IgD-negative memory B cell (primary cell): ENCODE measurements at regions not wholly inside any gene's neighbourhood (a gene's known extent, or its start where the extent isn't known, plus 50 kb on each side); places are given as distances from the start of the nearest gene placed in this dataset.
"Not testable (repeated sequence)": the region's sequence is repeated elsewhere in the genome, so short reads cannot be mapped to it uniquely, and the experiment has no call there.

Experiments used
- H3K27ac Mint-ChIP-seq, 3 donors: one replicate each; pipeline ENCODE4 v1.8.0; 2020 to 2022; ENCODE audit warnings: mild to moderate bottlenecking in 3 of 3, mixed read lengths in 3 of 3, moderate library complexity in 1 of 3
- H3K27me3 Mint-ChIP-seq: one replicate; pipeline ENCODE4 v1.8.0; 2021; ENCODE audit warnings: mixed read lengths
- H3K36me3 Mint-ChIP-seq: one replicate; pipeline ENCODE4 v1.8.0; 2020; ENCODE audit warnings: mild to moderate bottlenecking, mixed read lengths
- H3K4me1 Mint-ChIP-seq, 3 donors: one replicate each; pipeline ENCODE4 v1.8.0; 2020 to 2022; ENCODE audit warnings: mixed read lengths in 3 of 3, mild to moderate bottlenecking in 1 of 3
- H3K4me3 Mint-ChIP-seq, 4 donors: one replicate each; pipeline ENCODE4 v1.8.0; 2020 to 2022; ENCODE audit warnings: mild to moderate bottlenecking in 4 of 4, mixed read lengths in 4 of 4, moderate library complexity in 3 of 4
- H3K9me3 Mint-ChIP-seq, 3 donors: one replicate each; pipeline ENCODE4 v1.8.0; 2020 to 2021; ENCODE audit warnings: mixed read lengths in 3 of 3, mild to moderate bottlenecking in 1 of 3

DNA sequence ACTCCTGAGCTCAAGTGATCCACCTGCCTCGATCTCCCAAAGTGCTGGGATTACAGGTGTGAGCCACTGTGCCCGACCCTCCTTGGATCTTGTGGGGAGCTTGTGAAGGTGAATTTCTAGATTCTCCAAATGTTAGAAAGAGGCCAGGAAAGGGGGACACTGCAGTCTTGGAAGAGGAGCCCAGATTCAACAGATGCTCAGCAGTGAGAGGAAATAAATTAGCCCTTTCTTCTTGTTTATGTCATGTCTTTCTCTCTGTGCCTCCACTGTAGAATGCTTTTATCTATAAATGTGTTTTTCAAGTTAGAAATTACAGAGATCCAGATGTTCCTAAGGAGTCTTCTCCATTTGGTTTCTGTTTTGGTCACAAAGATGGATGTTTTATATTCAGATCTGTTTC lies 346.6 kb upstream of the KAZN start:
- H3K27ac Mint-ChIP-seq, result no peak overlapping the region
- H3K4me3 Mint-ChIP-seq, result no peak overlapping the region
- H3K4me1 Mint-ChIP-seq, result peaks cover 6 to 12% (median 11%) of the 10 kb centered on the region in 3 donors
- peaks cover 0 to 2% (median 1%) of the 10 kb centered on the region in 3 donors for H3K9me3 Mint-ChIP-seq
- peaks cover 9% of the 10 kb centered on the region for H3K27me3 Mint-ChIP-seq
- no peaks in the 10 kb centered on the region for H3K36me3 Mint-ChIP-seq

DNA sequence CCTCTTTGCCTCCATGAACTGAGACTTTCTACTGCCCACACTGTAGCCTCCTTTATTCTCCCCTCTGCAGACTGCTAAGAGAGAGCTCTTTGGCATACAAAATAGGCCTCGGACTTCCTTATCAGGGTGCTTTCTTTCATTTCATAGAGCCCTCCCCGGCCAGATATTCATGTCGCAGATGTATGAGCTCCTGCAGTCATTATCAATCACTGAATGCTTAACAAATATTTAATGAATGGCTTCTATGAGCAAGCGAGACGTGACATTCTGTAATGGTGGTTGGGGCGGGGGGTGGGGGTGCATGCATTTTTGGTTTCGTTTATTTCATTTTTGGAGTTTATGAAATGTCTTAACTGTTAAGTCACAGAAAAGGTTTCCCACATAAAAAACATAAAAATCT lies 344.8 kb upstream of the KAZN start:
- peaks cover 6 to 12% (median 11%) of the 10 kb centered on the region in 3 donors for H3K4me1 Mint-ChIP-seq
- no peaks in the 10 kb centered on the region for H3K36me3 Mint-ChIP-seq
- H3K27ac Mint-ChIP-seq, result no peak overlapping the region
- H3K4me3 Mint-ChIP-seq, result peak overlapping the region in 2 of 4 donors; percentile 17 to 25
- H3K27me3 Mint-ChIP-seq, result peaks cover 9% of the 10 kb centered on the region
- H3K9me3 Mint-ChIP-seq, result peaks cover 0 to 2% (median 0%) of the 10 kb centered on the region in 3 donors

DNA sequence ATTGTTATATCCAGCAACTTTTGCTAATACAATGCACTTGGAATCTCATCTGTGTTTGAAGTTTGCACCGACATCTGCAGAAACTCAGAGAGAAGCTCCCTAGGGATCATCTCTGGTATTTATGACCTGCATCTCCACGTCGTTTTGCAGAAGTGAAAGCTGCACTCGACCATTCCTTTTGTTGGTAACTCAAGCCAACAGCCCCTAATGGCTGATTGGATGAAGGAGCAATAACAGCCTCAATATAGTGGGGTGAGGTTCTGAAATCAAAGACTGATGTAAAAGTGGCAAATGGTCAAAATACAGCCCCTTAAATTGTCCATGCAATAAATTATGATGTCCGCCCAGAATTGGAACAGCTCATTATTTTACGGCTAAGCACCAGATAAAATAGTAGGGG lies 344.2 kb upstream of the KAZN start:
- H3K27ac Mint-ChIP-seq, result no peak overlapping the region
- H3K9me3 Mint-ChIP-seq, result peaks cover 0 to 2% (median 0%) of the 10 kb centered on the region in 3 donors
- peak overlapping the region in 1 of 4 donors; percentile 83 for H3K4me3 Mint-ChIP-seq
- H3K4me1 Mint-ChIP-seq, result peaks cover 6 to 12% (median 11%) of the 10 kb centered on the region in 3 donors
- no peaks in the 10 kb centered on the region for H3K36me3 Mint-ChIP-seq
- H3K27me3 Mint-ChIP-seq, result peaks cover 8% of the 10 kb centered on the region

DNA sequence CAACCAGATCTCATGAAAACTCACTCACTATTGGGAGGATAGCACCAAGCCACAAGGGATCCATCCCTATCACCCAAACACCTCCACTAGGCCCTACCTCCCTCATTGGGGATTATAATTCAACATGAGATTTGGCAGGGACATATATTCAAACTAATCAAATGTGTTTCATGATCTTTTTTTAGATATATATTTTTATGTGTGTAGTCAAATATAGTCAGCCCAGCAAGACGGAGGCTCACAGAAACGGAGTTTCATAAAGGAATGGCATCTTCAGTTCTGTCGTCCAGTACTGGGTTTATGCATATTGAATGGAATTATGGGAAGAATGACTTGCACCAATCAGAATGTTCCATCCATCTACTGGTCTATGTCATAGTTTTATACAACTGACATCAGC lies 343.3 kb upstream of the KAZN start:
- H3K4me1 Mint-ChIP-seq, result peaks cover 6 to 12% (median 11%) of the 10 kb centered on the region in 3 donors
- H3K36me3 Mint-ChIP-seq, result no peaks in the 10 kb centered on the region
- H3K4me3 Mint-ChIP-seq, result peak overlapping the region in 1 of 4 donors; percentile 37
- H3K27ac Mint-ChIP-seq, result no peak overlapping the region
- H3K27me3 Mint-ChIP-seq, result peaks cover 7% of the 10 kb centered on the region
- H3K9me3 Mint-ChIP-seq, result peaks cover 0 to 2% (median 0%) of the 10 kb centered on the region in 3 donors

DNA sequence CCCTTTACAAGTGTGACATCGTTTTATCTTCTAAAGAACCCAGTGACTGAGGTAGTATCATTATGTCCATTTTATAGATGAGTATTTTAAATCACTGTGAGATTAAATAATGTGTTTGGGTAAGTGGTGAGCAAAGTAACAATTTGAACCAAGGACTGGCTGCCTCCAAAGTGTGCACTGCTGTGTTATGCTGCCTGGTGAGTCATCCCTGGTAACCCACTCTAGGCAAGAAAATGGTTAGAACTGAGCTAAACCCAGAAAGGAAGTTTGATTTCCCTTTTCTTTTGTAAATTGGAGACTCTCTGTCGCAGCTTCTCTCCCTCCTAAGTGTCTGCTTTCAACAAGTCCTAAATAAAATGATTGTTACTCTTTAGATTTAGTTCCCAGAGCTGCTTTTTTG lies 342.8 kb upstream of the KAZN start:
- H3K36me3 Mint-ChIP-seq, result no peaks in the 10 kb centered on the region
- peaks cover 6 to 12% (median 11%) of the 10 kb centered on the region in 3 donors for H3K4me1 Mint-ChIP-seq
- H3K27me3 Mint-ChIP-seq, result peaks cover 8% of the 10 kb centered on the region
- H3K27ac Mint-ChIP-seq, result no peak overlapping the region
- H3K4me3 Mint-ChIP-seq, result no peak overlapping the region
- H3K9me3 Mint-ChIP-seq, result peaks cover 0 to 2% (median 0%) of the 10 kb centered on the region in 3 donors

GRCh38 chr1:14259191-14259757 lies 339.2 kb upstream of the KAZN start:
- Mint-ChIP-seq H3K27ac (no peak overlapping the region), H3K4me1 (peaks cover 1 to 8% (median 2%) of the 10 kb centered on the region in 3 donors), H3K9me3 (peaks cover 0 to 2% (median 0%) of the 10 kb centered on the region in 3 donors), H3K36me3 (no peaks in the 10 kb centered on the region), H3K27me3 (peaks cover 13% of the 10 kb centered on the region), H3K4me3 (no peak overlapping the region)

- H3K27me3 Mint-ChIP-seq, result peaks cover 11% of the 10 kb centered on the region
- no peak overlapping the region for H3K27ac Mint-ChIP-seq
- H3K36me3 Mint-ChIP-seq, result no peaks in the 10 kb centered on the region
- peaks cover 0 to 5% (median 0%) of the 10 kb centered on the region in 3 donors for H3K9me3 Mint-ChIP-seq
- peaks cover 0 to 5% (median 0%) of the 10 kb centered on the region in 3 donors for H3K4me1 Mint-ChIP-seq
- H3K4me3 Mint-ChIP-seq, result no peak overlapping the region
These were observed 338.0 kb upstream of the KAZN start for GRCh38 chr1:14260480-14260879.

- Mint-ChIP-seq H3K4me1 (no peaks in the 10 kb centered on the region), H3K9me3 (peaks cover 0 to 5% (median 0%) of the 10 kb centered on the region in 3 donors), H3K27me3 (peaks cover 15% of the 10 kb centered on the region), H3K27ac (no peak overlapping the region), H3K4me3 (no peak overlapping the region), H3K36me3 (no peaks in the 10 kb centered on the region)
These were observed 337.1 kb upstream of the KAZN start for GRCh38 chr1:14261395-14261794.

DNA sequence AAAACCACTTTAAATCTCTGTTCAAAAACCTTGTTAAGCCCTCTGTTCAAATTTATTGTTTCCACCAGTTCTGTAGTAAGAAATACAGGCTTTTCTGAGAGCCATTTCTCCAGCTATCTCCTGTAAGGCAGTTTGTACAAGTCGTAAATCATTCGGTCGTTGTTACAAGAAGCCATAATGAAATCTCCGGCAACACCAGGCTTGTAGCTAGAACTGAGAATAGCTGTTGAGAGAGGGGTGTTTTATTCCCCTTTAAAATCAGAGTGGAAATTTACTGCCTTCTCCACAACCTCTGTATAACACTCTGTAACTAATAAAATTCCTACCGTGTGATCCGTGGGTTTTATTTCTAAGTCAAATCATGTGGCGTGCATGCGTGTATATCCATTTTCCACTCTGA lies 335.8 kb upstream of the KAZN start:
- Mint-ChIP-seq H3K4me3 (no peak overlapping the region), H3K27me3 (peaks cover 15% of the 10 kb centered on the region), H3K36me3 (no peaks in the 10 kb centered on the region), H3K4me1 (no peaks in the 10 kb centered on the region), H3K27ac (no peak overlapping the region), H3K9me3 (peaks cover 0 to 3% (median 0%) of the 10 kb centered on the region in 3 donors)

- H3K4me1 Mint-ChIP-seq, result no peaks in the 10 kb centered on the region
- H3K27ac Mint-ChIP-seq, result no peak overlapping the region
- no peaks in the 10 kb centered on the region for H3K36me3 Mint-ChIP-seq
- H3K27me3 Mint-ChIP-seq, result peaks cover 15% of the 10 kb centered on the region
- H3K4me3 Mint-ChIP-seq, result no peak overlapping the region
- H3K9me3 Mint-ChIP-seq, result peaks cover 0 to 3% (median 0%) of the 10 kb centered on the region in 3 donors
These were observed 335.3 kb upstream of the KAZN start for GRCh38 chr1:14263225-14263624.

GRCh38 chr1:14263671-14264070 lies 334.8 kb upstream of the KAZN start:
- Mint-ChIP-seq H3K9me3 (peaks cover 0 to 3% (median 0%) of the 10 kb centered on the region in 3 donors), H3K27me3 (peaks cover 15% of the 10 kb centered on the region), H3K4me3 (no peak overlapping the region), H3K27ac (no peak overlapping the region), H3K36me3 (no peaks in the 10 kb centered on the region), H3K4me1 (no peaks in the 10 kb centered on the region)

DNA sequence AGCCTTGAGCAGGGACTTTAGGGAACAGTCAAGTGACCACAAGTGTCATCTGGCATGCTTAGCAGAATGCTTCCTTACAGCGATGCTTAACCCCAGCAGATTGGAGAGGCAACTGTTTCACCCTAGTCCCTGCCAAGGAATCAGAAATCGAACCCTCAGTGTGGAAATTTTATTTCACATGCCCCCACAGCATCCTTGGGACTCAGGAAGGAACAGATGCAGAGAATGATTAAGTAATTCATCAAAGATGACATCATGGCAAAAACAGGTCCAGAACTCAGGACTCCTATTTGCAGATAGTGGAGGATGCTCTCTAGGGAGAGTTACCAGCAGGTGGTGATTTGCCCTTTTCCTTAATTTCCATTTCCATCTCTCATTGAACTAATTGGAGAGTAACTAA lies 333.0 kb upstream of the KAZN start:
- H3K27ac Mint-ChIP-seq, result no peak overlapping the region
- no peaks in the 10 kb centered on the region for H3K36me3 Mint-ChIP-seq
- H3K9me3 Mint-ChIP-seq, result peaks cover 0 to 3% (median 0%) of the 10 kb centered on the region in 3 donors
- no peak overlapping the region for H3K4me3 Mint-ChIP-seq
- H3K4me1 Mint-ChIP-seq, result no peaks in the 10 kb centered on the region
- H3K27me3 Mint-ChIP-seq, result peaks cover 14% of the 10 kb centered on the region

GRCh38 chr1:14267991-14268390 lies 330.5 kb upstream of the KAZN start:
- H3K4me1 Mint-ChIP-seq, result no peaks in the 10 kb centered on the region
- H3K9me3 Mint-ChIP-seq, result peaks cover 0 to 7% (median 3%) of the 10 kb centered on the region in 3 donors
- peaks cover 8% of the 10 kb centered on the region for H3K27me3 Mint-ChIP-seq
- no peaks in the 10 kb centered on the region for H3K36me3 Mint-ChIP-seq
- H3K4me3 Mint-ChIP-seq, result no peak overlapping the region
- no peak overlapping the region for H3K27ac Mint-ChIP-seq

DNA sequence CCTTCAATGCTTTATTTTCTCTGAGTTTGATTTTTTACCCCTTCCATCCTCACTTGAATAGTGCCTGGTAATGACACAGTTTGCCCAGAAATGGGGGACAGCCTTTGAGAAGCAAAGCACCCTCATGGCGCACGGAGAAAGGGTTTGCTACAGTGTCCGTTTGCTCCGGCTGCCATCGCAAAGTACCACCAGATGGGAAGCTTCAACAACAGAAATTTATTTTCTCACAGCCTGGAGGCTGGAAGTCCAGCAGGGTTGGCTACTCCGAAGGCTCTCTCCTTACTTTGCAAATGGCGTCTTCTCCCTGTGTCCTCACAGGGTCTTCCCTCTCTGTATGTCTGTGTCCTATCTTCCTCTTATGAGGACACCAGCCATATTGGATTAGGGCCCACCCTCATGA lies 327.7 kb upstream of the KAZN start:
- no peaks in the 10 kb centered on the region for H3K4me1 Mint-ChIP-seq
- H3K36me3 Mint-ChIP-seq, result no peaks in the 10 kb centered on the region
- H3K4me3 Mint-ChIP-seq, result peak overlapping the region in 1 of 4 donors; percentile 42

GRCh38 chr1:14273811-14274210 lies 324.7 kb upstream of the KAZN start:
- H3K4me1 Mint-ChIP-seq, result no peaks in the 10 kb centered on the region
- H3K27ac Mint-ChIP-seq, result no peak overlapping the region

More for the DNA sequence above, 327.7 kb upstream of the KAZN start:
- peaks cover 0 to 6% (median 3%) of the 10 kb centered on the region in 3 donors for H3K9me3 Mint-ChIP-seq
- no peak overlapping the region for H3K27ac Mint-ChIP-seq
- peaks cover 2% of the 10 kb centered on the region for H3K27me3 Mint-ChIP-seq

GRCh38 chr1:14279891-14280290 lies 318.6 kb upstream of the KAZN start:
- H3K27ac Mint-ChIP-seq, result peak overlapping the region in 1 of 3 donors; percentile 83
- H3K4me1 Mint-ChIP-seq, H3K36me3 Mint-ChIP-seq, H3K9me3 Mint-ChIP-seq, H3K27me3 Mint-ChIP-seq: not testable (repeated sequence)
- H3K4me3 Mint-ChIP-seq, result peak overlapping the region in 1 of 4 donors; percentile 23

More at GRCh38 chr1:14273811-14274210, 324.7 kb upstream of the KAZN start:
- Mint-ChIP-seq H3K36me3 (no peaks in the 10 kb centered on the region), H3K9me3 (peaks cover 0 to 6% (median 3%) of the 10 kb centered on the region in 3 donors), H3K27me3 (no peaks in the 10 kb centered on the region), H3K4me3 (no peak overlapping the region)
